GM12878 (cell line): ENCODE measurements at regions not wholly inside any gene's neighbourhood (a gene's known extent, or its start where the extent isn't known, plus 50 kb on each side); places are given as distances from the start of the nearest gene placed in this dataset.

Source experiments
- BHLHE40 ChIP-seq, 2 experiments: fragments of 450-650 bp in 1 of 2; IDR thresholded peaks; 2 replicates each; pipeline ENCODE4 v1.6.1; 2011 to 2017; ENCODE audit warnings: low read depth in 2 of 2, borderline replicate concordance in 1 of 2, improper control_type of control experiment in 1 of 2, low read length in 1 of 2, mild to moderate bottlenecking in 1 of 2
- CHD2 ChIP-seq: IDR thresholded peaks from 2 replicates; pipeline ENCODE4 v1.6.1; 2011; ENCODE audit warnings: low read depth, low read length, improper control_type of control experiment, borderline replicate concordance
- CREM ChIP-seq: IDR thresholded peaks from 2 replicates; pipeline ENCODE4 v1.6.1; 2014; ENCODE audit warnings: antibody characterized with exemption, low read depth
- DPF2 ChIP-seq: fragments of 450-650 bp; IDR thresholded peaks from 2 replicates; pipeline ENCODE4 v1.6.1; 2017; ENCODE audit warnings: mild to moderate bottlenecking
- EGR1 ChIP-seq, 2 experiments: IDR thresholded peaks; 1 replicate in 1 of 2; 2 replicates in 1 of 2; pipeline ENCODE4 v1.6.1; 2011 to 2012; ENCODE audit warnings: low read depth in 2 of 2, low read length in 2 of 2, borderline replicate concordance in 1 of 2, mild to moderate bottlenecking in 1 of 2, moderate library complexity in 1 of 2
- GATAD2B ChIP-seq: fragments of 450-650 bp; conservative IDR thresholded peaks from 2 replicates; pipeline ENCODE4 v1.6.1; 2017; ENCODE audit warnings: low read depth, mild to moderate bottlenecking, moderate library complexity
- NFXL1 ChIP-seq: fragments of 450-650 bp; IDR thresholded peaks from 2 replicates; pipeline ENCODE4 v1.6.1; 2017; ENCODE audit warnings: antibody characterized with exemption, mild to moderate bottlenecking, borderline replicate concordance
- POLR2A ChIP-seq: IDR thresholded peaks from 2 replicates; pipeline ENCODE4 v1.6.1; 2011; ENCODE audit warnings: low read depth, mild to moderate bottlenecking, low read length
- POU2F2 ChIP-seq: IDR thresholded peaks from 3 replicates; pipeline ENCODE4 v1.6.1; 2011; ENCODE audit warnings: low read depth, mild to moderate bottlenecking, low read length, borderline replicate concordance
- RELA ChIP-seq: fragments of 450-650 bp; IDR thresholded peaks from 2 replicates; pipeline ENCODE4 v1.8.0; 2014; ENCODE audit warnings: borderline replicate concordance; ENCODE audit not compliant: partially characterized antibody
- SREBF1 ChIP-seq: IDR thresholded peaks from 2 replicates; pipeline ENCODE4 v1.6.1; 2012; ENCODE audit warnings: mild to moderate bottlenecking, low read length
- USF1 ChIP-seq: IDR thresholded peaks from 2 replicates; pipeline ENCODE4 v1.6.1; 2011; ENCODE audit warnings: borderline replicate concordance, low read depth, mild to moderate bottlenecking, moderate library complexity, mixed read lengths, low read length; ENCODE audit not compliant: insufficient read depth; ENCODE audit errors: extremely low read length
- TF ChIP-seq, protein P1 (sequence below): fragments of 450-650 bp; conservative IDR thresholded peaks from 2 replicates; pipeline ENCODE4 v1.6.1; 2017; ENCODE audit warnings: mild to moderate bottlenecking, moderate library complexity
- TF ChIP-seq, protein P2 (sequence below): IDR thresholded peaks from 2 replicates; pipeline ENCODE4 v1.6.1; 2012; ENCODE audit warnings: low read depth, low read length, improper control_type of control experiment
- TF ChIP-seq, protein P3 (sequence below): fragments of 150-350 bp; IDR thresholded peaks from 2 replicates; pipeline ENCODE4 v1.6.1; 2016; ENCODE audit warnings: low read depth, low read length
- TF ChIP-seq, protein P4 (sequence below): fragments of 450-650 bp; IDR thresholded peaks from 2 replicates; pipeline ENCODE4 v1.6.1; 2017; ENCODE audit warnings: mild to moderate bottlenecking, moderate library complexity

DNA sequence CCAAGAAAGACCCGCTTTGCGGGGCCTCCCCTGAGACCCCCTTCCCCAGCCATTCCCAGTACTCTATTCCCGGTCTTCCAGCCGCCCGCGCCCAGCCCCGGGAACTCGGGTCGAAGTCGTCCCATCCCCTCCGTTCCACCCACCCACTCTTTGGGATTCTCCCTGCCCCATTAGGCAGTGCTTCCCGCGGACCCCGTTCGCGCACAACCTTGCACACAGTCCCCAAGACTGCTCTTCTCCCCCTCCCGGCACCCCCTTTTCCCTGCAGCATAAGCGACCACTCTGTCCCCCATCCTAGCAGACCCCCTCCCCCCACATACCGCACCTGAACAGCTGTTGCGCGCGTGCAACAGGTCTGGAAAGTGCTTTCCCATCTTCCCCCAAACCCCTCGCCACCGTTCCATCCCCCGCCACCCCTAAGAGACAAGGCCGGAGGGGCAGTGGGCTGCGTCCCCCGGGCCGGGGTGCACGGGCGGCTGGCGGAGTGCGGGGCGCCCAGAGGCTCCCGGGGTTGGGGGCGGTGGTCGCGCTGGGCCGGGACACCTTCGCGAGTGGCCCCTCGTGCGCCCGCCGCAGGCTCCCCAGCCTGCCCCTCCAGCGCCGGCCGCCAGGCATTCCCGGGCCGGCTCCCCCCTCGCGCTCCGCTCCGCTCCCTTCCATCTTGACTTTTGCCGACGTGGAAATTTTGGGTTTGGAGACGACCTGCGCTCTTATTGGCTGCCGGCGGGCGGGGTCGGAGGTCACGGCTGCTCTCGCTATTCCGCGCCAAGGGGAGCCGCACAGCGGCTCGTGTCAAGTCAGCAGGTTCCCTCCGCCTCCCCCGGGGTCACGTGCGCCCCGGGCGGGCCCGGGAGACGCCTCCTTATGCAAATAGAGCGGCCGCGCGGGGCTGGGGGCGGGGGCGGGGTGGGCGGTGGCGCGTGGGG, 201.2 kb upstream of the NFE2L3 start (continued):
- TF ChIP-seq, protein P1, sequence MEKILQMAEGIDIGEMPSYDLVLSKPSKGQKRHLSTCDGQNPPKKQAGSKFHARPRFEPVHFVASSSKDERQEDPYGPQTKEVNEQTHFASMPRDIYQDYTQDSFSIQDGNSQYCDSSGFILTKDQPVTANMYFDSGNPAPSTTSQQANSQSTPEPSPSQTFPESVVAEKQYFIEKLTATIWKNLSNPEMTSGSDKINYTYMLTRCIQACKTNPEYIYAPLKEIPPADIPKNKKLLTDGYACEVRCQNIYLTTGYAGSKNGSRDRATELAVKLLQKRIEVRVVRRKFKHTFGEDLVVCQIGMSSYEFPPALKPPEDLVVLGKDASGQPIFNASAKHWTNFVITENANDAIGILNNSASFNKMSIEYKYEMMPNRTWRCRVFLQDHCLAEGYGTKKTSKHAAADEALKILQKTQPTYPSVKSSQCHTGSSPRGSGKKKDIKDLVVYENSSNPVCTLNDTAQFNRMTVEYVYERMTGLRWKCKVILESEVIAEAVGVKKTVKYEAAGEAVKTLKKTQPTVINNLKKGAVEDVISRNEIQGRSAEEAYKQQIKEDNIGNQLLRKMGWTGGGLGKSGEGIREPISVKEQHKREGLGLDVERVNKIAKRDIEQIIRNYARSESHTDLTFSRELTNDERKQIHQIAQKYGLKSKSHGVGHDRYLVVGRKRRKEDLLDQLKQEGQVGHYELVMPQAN, result peak; percentile 57
- TF ChIP-seq USF1 (peak; percentile 89), DPF2 (peak; percentile 60; the same call in 1 of the 2 replicates), POLR2A (peak; percentile 68), RELA (peak; percentile 25), BHLHE40 (IDR thresholded peaks at IDR 0.05; ENCODE audit: borderline replicate concordance in 1 of 2, low read depth in 2 of 2, low read length in 1 of 2) (peak; percentile 97 to 98), CHD2 (0 out of 2 replicates have a peak, but pooled peaks have one; percentile 37), GATAD2B (peak; percentile 43; the same call in 1 of the 2 replicates), CREM (0 out of 2 replicates have a peak, but pooled peaks have one; percentile 41), SREBF1 (0 out of 2 replicates have a peak, but pooled peaks have one; percentile 29), NFXL1 (no peak), POU2F2 (peak; percentile 87; the same call in 1 of the 3 replicates), EGR1 (IDR thresholded peaks at IDR 0.05; ENCODE audit: borderline replicate concordance in 1 of 2, low read depth in 2 of 2, low read length in 2 of 2) (peak in 1 of 2 experiments; percentile 77; a peak in 2 of 3 replicates)
- TF ChIP-seq, protein P2, sequence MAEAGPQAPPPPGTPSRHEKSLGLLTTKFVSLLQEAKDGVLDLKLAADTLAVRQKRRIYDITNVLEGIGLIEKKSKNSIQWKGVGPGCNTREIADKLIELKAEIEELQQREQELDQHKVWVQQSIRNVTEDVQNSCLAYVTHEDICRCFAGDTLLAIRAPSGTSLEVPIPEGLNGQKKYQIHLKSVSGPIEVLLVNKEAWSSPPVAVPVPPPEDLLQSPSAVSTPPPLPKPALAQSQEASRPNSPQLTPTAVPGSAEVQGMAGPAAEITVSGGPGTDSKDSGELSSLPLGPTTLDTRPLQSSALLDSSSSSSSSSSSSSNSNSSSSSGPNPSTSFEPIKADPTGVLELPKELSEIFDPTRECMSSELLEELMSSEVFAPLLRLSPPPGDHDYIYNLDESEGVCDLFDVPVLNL, result peak; percentile 68; the same call in 1 of the 2 replicates
- TF ChIP-seq, protein P3, sequence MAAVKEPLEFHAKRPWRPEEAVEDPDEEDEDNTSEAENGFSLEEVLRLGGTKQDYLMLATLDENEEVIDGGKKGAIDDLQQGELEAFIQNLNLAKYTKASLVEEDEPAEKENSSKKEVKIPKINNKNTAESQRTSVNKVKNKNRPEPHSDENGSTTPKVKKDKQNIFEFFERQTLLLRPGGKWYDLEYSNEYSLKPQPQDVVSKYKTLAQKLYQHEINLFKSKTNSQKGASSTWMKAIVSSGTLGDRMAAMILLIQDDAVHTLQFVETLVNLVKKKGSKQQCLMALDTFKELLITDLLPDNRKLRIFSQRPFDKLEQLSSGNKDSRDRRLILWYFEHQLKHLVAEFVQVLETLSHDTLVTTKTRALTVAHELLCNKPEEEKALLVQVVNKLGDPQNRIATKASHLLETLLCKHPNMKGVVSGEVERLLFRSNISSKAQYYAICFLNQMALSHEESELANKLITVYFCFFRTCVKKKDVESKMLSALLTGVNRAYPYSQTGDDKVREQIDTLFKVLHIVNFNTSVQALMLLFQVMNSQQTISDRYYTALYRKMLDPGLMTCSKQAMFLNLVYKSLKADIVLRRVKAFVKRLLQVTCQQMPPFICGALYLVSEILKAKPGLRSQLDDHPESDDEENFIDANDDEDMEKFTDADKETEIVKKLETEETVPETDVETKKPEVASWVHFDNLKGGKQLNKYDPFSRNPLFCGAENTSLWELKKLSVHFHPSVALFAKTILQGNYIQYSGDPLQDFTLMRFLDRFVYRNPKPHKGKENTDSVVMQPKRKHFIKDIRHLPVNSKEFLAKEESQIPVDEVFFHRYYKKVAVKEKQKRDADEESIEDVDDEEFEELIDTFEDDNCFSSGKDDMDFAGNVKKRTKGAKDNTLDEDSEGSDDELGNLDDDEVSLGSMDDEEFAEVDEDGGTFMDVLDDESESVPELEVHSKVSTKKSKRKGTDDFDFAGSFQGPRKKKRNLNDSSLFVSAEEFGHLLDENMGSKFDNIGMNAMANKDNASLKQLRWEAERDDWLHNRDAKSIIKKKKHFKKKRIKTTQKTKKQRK, result no peak
- TF ChIP-seq, protein P4, sequence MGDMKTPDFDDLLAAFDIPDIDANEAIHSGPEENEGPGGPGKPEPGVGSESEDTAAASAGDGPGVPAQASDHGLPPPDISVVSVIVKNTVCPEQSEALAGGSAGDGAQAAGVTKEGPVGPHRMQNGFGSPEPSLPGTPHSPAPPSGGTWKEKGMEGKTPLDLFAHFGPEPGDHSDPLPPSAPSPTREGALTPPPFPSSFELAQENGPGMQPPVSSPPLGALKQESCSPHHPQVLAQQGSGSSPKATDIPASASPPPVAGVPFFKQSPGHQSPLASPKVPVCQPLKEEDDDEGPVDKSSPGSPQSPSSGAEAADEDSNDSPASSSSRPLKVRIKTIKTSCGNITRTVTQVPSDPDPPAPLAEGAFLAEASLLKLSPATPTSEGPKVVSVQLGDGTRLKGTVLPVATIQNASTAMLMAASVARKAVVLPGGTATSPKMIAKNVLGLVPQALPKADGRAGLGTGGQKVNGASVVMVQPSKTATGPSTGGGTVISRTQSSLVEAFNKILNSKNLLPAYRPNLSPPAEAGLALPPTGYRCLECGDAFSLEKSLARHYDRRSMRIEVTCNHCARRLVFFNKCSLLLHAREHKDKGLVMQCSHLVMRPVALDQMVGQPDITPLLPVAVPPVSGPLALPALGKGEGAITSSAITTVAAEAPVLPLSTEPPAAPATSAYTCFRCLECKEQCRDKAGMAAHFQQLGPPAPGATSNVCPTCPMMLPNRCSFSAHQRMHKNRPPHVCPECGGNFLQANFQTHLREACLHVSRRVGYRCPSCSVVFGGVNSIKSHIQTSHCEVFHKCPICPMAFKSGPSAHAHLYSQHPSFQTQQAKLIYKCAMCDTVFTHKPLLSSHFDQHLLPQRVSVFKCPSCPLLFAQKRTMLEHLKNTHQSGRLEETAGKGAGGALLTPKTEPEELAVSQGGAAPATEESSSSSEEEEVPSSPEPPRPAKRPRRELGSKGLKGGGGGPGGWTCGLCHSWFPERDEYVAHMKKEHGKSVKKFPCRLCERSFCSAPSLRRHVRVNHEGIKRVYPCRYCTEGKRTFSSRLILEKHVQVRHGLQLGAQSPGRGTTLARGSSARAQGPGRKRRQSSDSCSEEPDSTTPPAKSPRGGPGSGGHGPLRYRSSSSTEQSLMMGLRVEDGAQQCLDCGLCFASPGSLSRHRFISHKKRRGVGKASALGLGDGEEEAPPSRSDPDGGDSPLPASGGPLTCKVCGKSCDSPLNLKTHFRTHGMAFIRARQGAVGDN, result peak; percentile 99
